PC-3 (cell line): ENCODE measurements at regions not wholly inside any gene's neighbourhood (a gene's known extent, or its start where the extent isn't known, plus 50 kb on each side); places are given as distances from the start of the nearest gene placed in this dataset.
"Not testable (repeated sequence)": the region's sequence is repeated elsewhere in the genome, so short reads cannot be mapped to it uniquely, and the experiment has no call there.

ENCODE experiments used
- ATAC-seq: fragments of 200-7000 bp; cut with Tn5 transposase; 2 replicates; pipeline ENCODE4 v1.9.1; 2020; ENCODE audit warnings: mild to moderate bottlenecking, moderate library complexity
- BruUV-seq: library from RNA; stranded (reverse); fragments of 400-500 nt; replicated peaks from 2 replicates; lab custom pipeline; 2021; lab: Mats Ljungman, UMichigan
- CTCF ChIA-PET: fragments of 300-600 bp; sonication (Branson Sonifier 250); formaldehyde crosslinking; loops from one replicate; lab custom pipeline; 2022; ENCODE audit warnings: antibody characterized with exemption; lab: Charles Lee
- POLR2A ChIA-PET: fragments of 300-600 bp; sonication (Branson Sonifier 250); formaldehyde crosslinking; loops from one replicate; lab custom pipeline; 2022; ENCODE audit warnings: antibody characterized with exemption; ENCODE audit not compliant: unreplicated experiment; lab: Charles Lee
- DNase-seq: peaks from one replicate; pipeline ENCODE4 v3.0.0-alpha.2; 2015
- H2AFZ ChIP-seq: fragments of 300-600 bp; sonication (generic); 2 replicates; pipeline ENCODE4 v1.6.0; 2016; ENCODE audit warnings: antibody characterized with exemption, low read length
- H3F3A ChIP-seq: fragments of 300-600 bp; sonication (generic); one replicate; pipeline ENCODE4 v1.6.0; 2017; ENCODE audit warnings: antibody characterized with exemption, low read length, control low read depth, mild to moderate bottlenecking; ENCODE audit not compliant: unreplicated experiment
- H3K27ac ChIP-seq: fragments of 300-600 bp; sonication (generic); 2 replicates; pipeline ENCODE4 v1.5.1; 2016; ENCODE audit warnings: mild to moderate bottlenecking, low read length
- H3K27me3 ChIP-seq: fragments of 300-600 bp; sonication (generic); 2 replicates; pipeline ENCODE4 v1.6.1; 2016; ENCODE audit warnings: low read length, mixed read lengths
- H3K36me3 ChIP-seq: fragments of 300-600 bp; sonication (generic); 2 replicates; pipeline ENCODE4 v1.6.1; 2016; ENCODE audit warnings: low read depth, mixed run types, low read length, mixed read lengths
- H3K4me1 ChIP-seq: fragments of 300-600 bp; sonication (generic); 2 replicates; pipeline ENCODE4 v1.5.1; 2016; ENCODE audit warnings: low read length; ENCODE audit not compliant: insufficient read depth
- H3K4me2 ChIP-seq: fragments of 300-600 bp; sonication (generic); 2 replicates; pipeline ENCODE4 v1.6.0; 2016; ENCODE audit warnings: low read length
- H3K4me3 ChIP-seq: fragments of 300-600 bp; sonication (generic); 2 replicates; pipeline ENCODE4 v1.5.1; 2016; ENCODE audit warnings: mild to moderate bottlenecking, low read length, mixed read lengths
- H3K79me2 ChIP-seq: fragments of 300-600 bp; sonication (generic); 2 replicates; pipeline ENCODE4 v1.6.1; 2017; ENCODE audit warnings: low read length, mixed read lengths
- H3K9ac ChIP-seq: fragments of 300-600 bp; sonication (generic); 2 replicates; pipeline ENCODE4 v1.6.0; 2016; ENCODE audit warnings: mild to moderate bottlenecking, low read length
- H3K9me2 ChIP-seq: fragments of 300-600 bp; sonication (generic); replicated peaks from 2 replicates; pipeline ENCODE4 v1.6.1; 2016; ENCODE audit warnings: mixed run types, low read length, mixed read lengths
- H3K9me3 ChIP-seq: fragments of 300-600 bp; sonication (generic); 2 replicates; pipeline ENCODE4 v1.6.1; 2016; ENCODE audit warnings: low read length, mixed read lengths
- H4K20me1 ChIP-seq: fragments of 300-600 bp; sonication (generic); 2 replicates; pipeline ENCODE4 v1.6.1; 2016; ENCODE audit warnings: low read length, mixed read lengths
- EZH2 ChIP-seq: fragments of 300-600 bp; sonication (generic); IDR thresholded peaks from one replicate; pipeline ENCODE4 v1.6.1; 2017; ENCODE audit warnings: antibody characterized with exemption, mild to moderate bottlenecking, low read length; ENCODE audit not compliant: unreplicated experiment
- EZH2phosphoT487 ChIP-seq: fragments of 300-600 bp; sonication (generic); IDR thresholded peaks from 2 replicates; pipeline ENCODE4 v1.6.1; 2018; ENCODE audit warnings: mild to moderate bottlenecking, antibody characterized with exemption, low read length, borderline replicate concordance
- intact Hi-C: fragments of 100-400 bp; cut with micrococcal nuclease; formaldehyde crosslinking; loops from 2 replicates; pipeline ENCODE4 v1.9.0; 2023
- TF ChIP-seq, protein P1 (sequence below): fragments of 300-600 bp; sonication (generic); conservative IDR thresholded peaks from 2 replicates; pipeline ENCODE4 v1.5.1; 2017; ENCODE audit warnings: antibody characterized with exemption, low read depth, mild to moderate bottlenecking, low read length

DNA sequence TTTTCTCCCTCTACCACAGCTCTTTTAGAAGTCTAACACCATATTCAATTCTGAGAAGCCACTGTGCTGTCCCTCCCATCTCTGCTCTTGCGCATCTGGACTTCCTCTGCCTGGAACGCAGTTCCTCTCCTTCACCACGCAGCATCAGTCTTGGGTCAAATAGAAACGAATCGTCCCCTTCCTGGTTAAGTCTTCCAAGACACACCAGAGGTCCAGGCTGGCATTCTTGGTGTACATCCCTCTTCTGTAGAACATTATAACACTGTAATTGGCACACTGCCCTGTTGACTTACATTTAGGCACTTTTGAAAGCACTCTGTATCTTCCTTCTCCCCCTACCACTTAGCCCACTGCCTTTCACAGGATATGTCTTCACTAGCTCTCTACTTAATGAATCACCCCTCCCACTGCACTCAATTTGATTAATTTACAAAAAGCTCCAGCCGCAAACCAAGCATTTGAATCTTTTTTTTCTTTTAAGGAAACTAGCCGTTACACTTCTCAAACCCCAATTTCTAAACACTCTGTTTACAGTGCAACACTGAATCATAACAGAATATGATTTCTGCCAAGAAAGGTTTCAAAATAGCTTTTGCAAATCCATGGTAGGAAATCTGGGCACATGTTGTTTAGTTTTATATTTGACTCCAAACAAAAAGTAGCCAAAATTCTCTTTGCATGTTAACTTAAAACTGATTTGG is 140.8 kb upstream of the CARMIL1 start:
- peak overlapping the region; percentile 21; the same call in 1 of the 2 replicates for H3K9ac ChIP-seq

DNA sequence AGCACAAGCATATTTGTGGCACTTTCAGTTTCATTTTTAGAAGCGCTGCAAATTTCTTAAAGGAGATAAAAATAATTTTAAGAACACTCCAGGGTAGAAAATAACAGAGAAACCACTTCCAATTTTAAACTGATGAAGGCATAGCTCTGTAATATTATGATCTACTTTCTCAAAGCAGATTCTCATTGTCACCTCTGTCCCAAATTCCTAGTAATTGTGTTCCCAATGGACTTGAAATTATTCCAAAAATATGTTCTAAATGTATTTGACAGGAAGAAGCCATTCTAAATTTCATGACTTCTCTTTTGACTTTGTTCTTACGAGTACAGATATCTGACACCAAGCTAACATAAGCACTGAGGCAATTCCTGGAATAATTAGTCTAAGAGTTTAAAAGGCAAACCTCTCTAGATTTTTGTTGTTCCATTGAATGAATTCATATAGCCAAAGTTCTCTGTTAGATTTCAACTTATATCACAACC is 140.2 kb upstream of the CARMIL1 start:
- H3K36me3 ChIP-seq = no peaks in the 10 kb centered on the region
- no peaks in the 10 kb centered on the region for H3F3A ChIP-seq
- CTCF ChIA-PET = no interaction called here
- peak; percentile 19 for DNase-seq
- TF ChIP-seq EZH2phosphoT487 = no peak
- TF ChIP-seq EZH2 = no peak
- TF ChIP-seq, protein P1, sequence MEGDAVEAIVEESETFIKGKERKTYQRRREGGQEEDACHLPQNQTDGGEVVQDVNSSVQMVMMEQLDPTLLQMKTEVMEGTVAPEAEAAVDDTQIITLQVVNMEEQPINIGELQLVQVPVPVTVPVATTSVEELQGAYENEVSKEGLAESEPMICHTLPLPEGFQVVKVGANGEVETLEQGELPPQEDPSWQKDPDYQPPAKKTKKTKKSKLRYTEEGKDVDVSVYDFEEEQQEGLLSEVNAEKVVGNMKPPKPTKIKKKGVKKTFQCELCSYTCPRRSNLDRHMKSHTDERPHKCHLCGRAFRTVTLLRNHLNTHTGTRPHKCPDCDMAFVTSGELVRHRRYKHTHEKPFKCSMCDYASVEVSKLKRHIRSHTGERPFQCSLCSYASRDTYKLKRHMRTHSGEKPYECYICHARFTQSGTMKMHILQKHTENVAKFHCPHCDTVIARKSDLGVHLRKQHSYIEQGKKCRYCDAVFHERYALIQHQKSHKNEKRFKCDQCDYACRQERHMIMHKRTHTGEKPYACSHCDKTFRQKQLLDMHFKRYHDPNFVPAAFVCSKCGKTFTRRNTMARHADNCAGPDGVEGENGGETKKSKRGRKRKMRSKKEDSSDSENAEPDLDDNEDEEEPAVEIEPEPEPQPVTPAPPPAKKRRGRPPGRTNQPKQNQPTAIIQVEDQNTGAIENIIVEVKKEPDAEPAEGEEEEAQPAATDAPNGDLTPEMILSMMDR = no peak
- POLR2A ChIA-PET = interaction anchor here (0.5 kb wide), 1 partner anchor 35 kb away, joined by 3 read pairs; no protein-coding TSS in a partner anchor
- H3K27ac ChIP-seq = no peak overlapping the region
- no peaks in the 10 kb centered on the region; the same call in 1 of the 2 replicates for H3K4me1 ChIP-seq
- H2AFZ ChIP-seq = peak overlapping the region; percentile 94
- H3K9me3 ChIP-seq = peaks cover 10% of the 10 kb centered on the region; the same call in 1 of the 2 replicates
- peak overlapping the region; percentile 89 for H3K4me2 ChIP-seq
- H3K4me3 ChIP-seq = peak overlapping the region; percentile 69
- peak overlapping the region; percentile 21; the same call in 1 of the 2 replicates for H3K9ac ChIP-seq
- H3K9me2 ChIP-seq = no peaks in the 10 kb centered on the region
- BruUV-seq = no TSS peak
- H4K20me1 ChIP-seq = no peaks in the 10 kb centered on the region
- no peak; the same call in 1 of the 2 replicates for ATAC-seq
- no peaks in the 10 kb centered on the region for H3K79me2 ChIP-seq
- no peaks in the 10 kb centered on the region for H3K27me3 ChIP-seq
- intact Hi-C loops = loop anchor here (2.0 kb wide), 2 partner anchors 36 to 84 kb away; no protein-coding TSS in a partner anchor

More for the DNA sequence above, 140.8 kb upstream of the CARMIL1 start:
- ChIA-PET CTCF (interaction anchor here (0.6 kb wide), 1 partner anchor 352 kb away, joined by 3 read pairs; no protein-coding TSS in a partner anchor), POLR2A (no interaction called here)
- ATAC-seq = peak; percentile 98
- BruUV-seq = no TSS peak
- H3K4me2 ChIP-seq = peak overlapping the region; percentile 89
- no peaks in the 10 kb centered on the region for H3K27me3 ChIP-seq
- TF ChIP-seq EZH2phosphoT487 = no peak
- no peak for TF ChIP-seq EZH2
- TF ChIP-seq, protein P1 = no peak
- no peaks in the 10 kb centered on the region for H3F3A ChIP-seq
- peak overlapping the region; percentile 94 for H2AFZ ChIP-seq
- no peaks in the 10 kb centered on the region for H3K9me2 ChIP-seq
- H3K9me3 ChIP-seq = peaks cover 14% of the 10 kb centered on the region; the same call in 1 of the 2 replicates
- H3K36me3 ChIP-seq = peaks cover under 1% of the 10 kb centered on the region; the same call in 1 of the 2 replicates
- H3K27ac ChIP-seq = no peak overlapping the region
- no peaks in the 10 kb centered on the region for H3K79me2 ChIP-seq
- peak; percentile 54 for DNase-seq
- H3K4me3 ChIP-seq = peak overlapping the region; percentile 69
- no peaks in the 10 kb centered on the region for H4K20me1 ChIP-seq
- no peaks in the 10 kb centered on the region; the same call in 1 of the 2 replicates for H3K4me1 ChIP-seq
- intact Hi-C loops = loop anchor here (2.0 kb wide), 2 partner anchors 36 to 84 kb away; no protein-coding TSS in a partner anchor

DNA sequence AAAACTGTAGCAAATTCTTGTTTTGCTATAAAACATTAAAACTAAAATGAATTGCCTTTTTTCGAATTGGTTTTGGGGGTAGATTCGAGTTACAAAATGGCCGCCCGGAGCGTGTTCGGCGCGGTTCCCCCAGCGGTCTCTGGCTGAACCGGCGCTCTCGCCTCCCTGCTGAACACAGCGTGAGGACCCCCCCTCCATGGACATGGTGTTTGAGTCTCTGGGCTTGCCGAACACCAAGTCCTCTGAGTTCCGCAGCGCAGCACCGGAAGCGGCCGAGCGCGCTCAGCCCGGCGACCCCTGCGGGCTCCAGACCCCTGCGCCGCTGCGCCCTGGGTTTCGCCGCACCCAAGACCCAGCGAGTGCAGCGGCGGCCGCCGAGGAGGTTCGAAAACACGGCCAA is 139.6 kb upstream of the CARMIL1 start:
- Histone ChIP-seq H3K9me3 (peaks cover 10% of the 10 kb centered on the region; the same call in 1 of the 2 replicates), H3K4me2 (peak overlapping the region; percentile 89; the same call in 1 of the 2 replicates), H2AFZ (peak overlapping the region; percentile 94; the same call in 1 of the 2 replicates)
- H3K9ac ChIP-seq, BruUV-seq, CTCF ChIA-PET, H4K20me1 ChIP-seq, ATAC-seq, H3K4me1 ChIP-seq, H3K27ac ChIP-seq, DNase-seq, H3K79me2 ChIP-seq, H3F3A ChIP-seq, H3K9me2 ChIP-seq, H3K4me3 ChIP-seq, H3K27me3 ChIP-seq, H3K36me3 ChIP-seq: not testable (repeated sequence)
- intact Hi-C loops = loop anchor here (2.0 kb wide), 2 partner anchors 35 to 83 kb away; no protein-coding TSS in a partner anchor
- POLR2A ChIA-PET = interaction anchor here (0.5 kb wide), 1 partner anchor 35 kb away, joined by 3 read pairs; no protein-coding TSS in a partner anchor
